GM12878 (cell line): ENCODE measurements at regions not wholly inside any gene's neighbourhood (a gene's known extent, or its start where the extent isn't known, plus 50 kb on each side); places are given as distances from the start of the nearest gene placed in this dataset.
"Not testable (repeated sequence)": the region's sequence is repeated elsewhere in the genome, so short reads cannot be mapped to it uniquely, and the experiment has no call there.

Source experiments
- ATAC-seq: fragments of 200-7000 bp; cut with Tn5 transposase; 3 replicates; pipeline ENCODE4 v1.9.1; 2020; ENCODE audit warnings: mild to moderate bottlenecking, moderate library complexity
- BruUV-seq: library from RNA; stranded (reverse); fragments of 400-500 nt; replicated peaks from 2 replicates; lab custom pipeline; 2021; lab: Mats Ljungman, UMichigan
- CTCF ChIA-PET: fragments of 300-600 bp; sonication (Branson Sonifier 250); formaldehyde crosslinking; extraction: SDS; loops from one replicate; lab custom pipeline; 2021; ENCODE audit warnings: inconsistent platforms; lab: Yijun Ruan, JAX
- POLR2A ChIA-PET: fragments of 350-600 bp; formaldehyde crosslinking; extraction: SDS; loops from one replicate; lab custom pipeline; 2021; ENCODE audit warnings: inconsistent platforms; lab: Charles Lee
- RAD21 ChIA-PET: fragments of 300-600 bp; sonication (Branson Sonifier 250); formaldehyde crosslinking; loops from one replicate; lab custom pipeline; 2023; ENCODE audit warnings: antibody characterized with exemption; ENCODE audit not compliant: unreplicated experiment; lab: Charles Lee
- SMC1A ChIA-PET: fragments of 300-600 bp; sonication (Branson Sonifier 250); formaldehyde crosslinking; loops from one replicate; lab custom pipeline; 2023; ENCODE audit not compliant: unreplicated experiment, uncharacterized antibody; lab: Charles Lee
- DNase-seq: peaks from one replicate; pipeline ENCODE4 v3.0.0-alpha.2; 2011; ENCODE audit warnings: low read depth, low spot score
- FAIRE-seq: peaks from 3 replicates; lab custom pipeline; 2011; peaks lifted over from hg19 to GRCh38; lab: Jason Lieb, UNC
- H2AFZ ChIP-seq: 2 replicates; pipeline ENCODE4 v1.6.0; 2011; ENCODE audit warnings: low read depth, low read length, control low read depth; ENCODE audit not compliant: control insufficient read depth
- H3K27ac ChIP-seq: 2 replicates; pipeline ENCODE4 v1.5.1; 2011; ENCODE audit warnings: control low read depth; ENCODE audit not compliant: control insufficient read depth, insufficient read depth
- H3K27me3 ChIP-seq, 2 experiments: replicated peaks in 1 of 2; 2 replicates each; pipeline versions ENCODE4 v1.6.0 to v1.6.1; 2011; ENCODE audit warnings: low read length in 1 of 2; ENCODE audit not compliant: control insufficient read depth in 2 of 2, insufficient read depth in 2 of 2
- H3K36me3 ChIP-seq, 2 experiments: 2 replicates each; pipeline ENCODE4 v1.5.1; 2011; ENCODE audit warnings: low read length in 1 of 2; ENCODE audit not compliant: control insufficient read depth in 2 of 2, insufficient read depth in 2 of 2
- H3K4me1 ChIP-seq: 2 replicates; pipeline ENCODE4 v1.6.1; 2011; ENCODE audit warnings: mild to moderate bottlenecking, low read length, moderate library complexity, mixed read lengths; ENCODE audit not compliant: control insufficient read depth, insufficient read depth
- H3K4me2 ChIP-seq: 2 replicates; pipeline ENCODE4 v1.6.0; 2011; ENCODE audit warnings: control low read depth; ENCODE audit not compliant: control insufficient read depth, insufficient read depth
- H3K4me3 ChIP-seq: fragments of 200-600 bp; sonication (generic); 2 replicates; pipeline ENCODE4 v1.5.1; 2016
- H3K79me2 ChIP-seq: 2 replicates; pipeline ENCODE4 v1.6.0; 2011; ENCODE audit warnings: low read length; ENCODE audit not compliant: control insufficient read depth, insufficient read depth
- H3K9ac ChIP-seq: 2 replicates; pipeline ENCODE4 v1.8.0; 2011; ENCODE audit warnings: low read length, control low read depth, mixed read lengths; ENCODE audit not compliant: control insufficient read depth, insufficient read depth
- H3K9me3 ChIP-seq: replicated peaks from 3 replicates; pipeline ENCODE4 v1.5.1; 2011; ENCODE audit warnings: mild to moderate bottlenecking, low read length; ENCODE audit not compliant: control insufficient read depth, insufficient read depth
- H4K20me1 ChIP-seq: 2 replicates; pipeline ENCODE4 v1.6.0; 2011; ENCODE audit not compliant: control insufficient read depth, insufficient read depth
- CTCF ChIP-seq, 3 experiments: IDR thresholded peaks in 2 of 3; conservative IDR thresholded peaks in 1 of 3; 2 replicates each; pipeline ENCODE4 v1.5.1; 2011; ENCODE audit warnings: low read depth in 3 of 3, low read length in 3 of 3, mild to moderate bottlenecking in 3 of 3, control low read depth in 2 of 3, moderate library complexity in 2 of 3, inconsistent platforms in 1 of 3, mixed read lengths in 1 of 3; ENCODE audit not compliant: control insufficient read depth in 2 of 3, insufficient read depth in 1 of 3; ENCODE audit errors: extremely low read depth in 1 of 3
- RAD21 ChIP-seq: IDR thresholded peaks from 2 replicates; pipeline ENCODE4 v1.6.1; 2011; ENCODE audit warnings: mild to moderate bottlenecking, low read depth, low read length, moderate library complexity; ENCODE audit not compliant: insufficient read depth
- WGBS: methylation state at CpG from one replicate; pipeline ENCODE4 v1.1.6; 2016; ENCODE audit warnings: low lambda C conversion rate; ENCODE audit not compliant: insufficient replicate concordance, insufficient coverage; ENCODE audit errors: missing lambda C conversion rate; 5-methylcytosine and 5-hydroxymethylcytosine counted together
- in situ Hi-C: fragments of 300-500 bp; cut with MboI; formaldehyde crosslinking; loops from 9 replicates; pipeline ENCODE4 v1.14.3; 2018; ENCODE audit warnings: mixed read lengths
- intact Hi-C: fragments of 100-400 bp; cut with micrococcal nuclease; formaldehyde crosslinking; loops from one replicate; pipeline ENCODE4 v1.14.2; 2022; ENCODE audit not compliant: unreplicated experiment

DNA sequence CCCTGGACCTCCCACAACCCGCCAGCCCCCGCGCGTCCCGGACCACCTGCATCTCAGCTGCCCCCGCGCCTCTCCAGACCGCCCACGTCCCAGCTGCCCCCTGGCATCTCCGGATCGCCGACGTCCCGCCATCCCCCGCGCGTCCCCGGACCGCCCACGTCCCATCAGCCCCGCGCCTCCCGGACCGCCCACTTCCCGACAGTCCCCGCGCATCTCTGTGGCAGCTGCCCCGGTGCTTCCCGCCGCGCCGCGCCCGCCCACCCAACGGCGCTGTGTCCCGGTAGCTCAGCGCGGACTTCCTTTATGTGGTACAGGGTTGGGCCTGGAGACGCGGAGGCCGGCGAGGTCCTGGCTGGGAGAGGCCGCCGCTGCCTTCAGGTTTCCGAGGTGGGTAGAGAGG, 874.9 kb downstream of the TMEM121 start:
- H3K4me1 ChIP-seq, H4K20me1 ChIP-seq, FAIRE-seq, H2AFZ ChIP-seq, H3K9ac ChIP-seq, H3K9me3 ChIP-seq, RAD21 ChIA-PET, POLR2A ChIA-PET, ATAC-seq, DNase-seq, SMC1A ChIA-PET, intact Hi-C loops, BruUV-seq, in situ Hi-C loops, H3K27me3 ChIP-seq, H3K27ac ChIP-seq, CTCF ChIA-PET, H3K4me2 ChIP-seq, H3K36me3 ChIP-seq, H3K4me3 ChIP-seq, H3K79me2 ChIP-seq: not testable (repeated sequence)
- 76% methylated on average over 9 of the region's 46 CpGs for WGBS

DNA sequence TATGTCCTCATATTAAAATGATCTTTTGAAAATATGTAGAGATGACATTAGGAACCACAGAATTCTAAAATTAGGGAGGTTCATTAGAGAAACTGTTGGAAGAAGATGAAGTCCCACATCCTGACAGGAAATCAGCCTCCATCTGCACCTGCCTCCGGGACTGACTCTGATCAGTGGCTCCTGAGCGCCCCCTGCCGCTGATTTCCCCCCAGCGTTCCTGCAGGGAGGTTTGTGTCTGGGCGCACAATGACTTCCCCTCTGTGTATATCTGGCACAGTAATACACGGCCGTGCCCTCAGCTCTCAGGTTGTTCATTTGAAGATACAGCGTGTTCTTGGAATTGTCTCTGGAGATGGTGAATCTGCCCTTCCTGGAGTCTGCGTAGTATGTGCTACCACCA, 883.8 kb downstream of the TMEM121 start:
- RAD21 ChIA-PET, H3K36me3 ChIP-seq, H3K27ac ChIP-seq, H3K9me3 ChIP-seq, BruUV-seq, H4K20me1 ChIP-seq, H2AFZ ChIP-seq, SMC1A ChIA-PET, H3K9ac ChIP-seq, in situ Hi-C loops, H3K4me2 ChIP-seq, H3K4me1 ChIP-seq, DNase-seq, H3K4me3 ChIP-seq, H3K27me3 ChIP-seq, H3K79me2 ChIP-seq: not testable (repeated sequence)
- intact Hi-C loops, result loop anchor here (10.0 kb wide), 1 partner anchor 875 kb away; no protein-coding TSS in a partner anchor
- ATAC-seq (peak; percentile 53), FAIRE-seq (peak; percentile 69)
- WGBS, result 17% methylated on average over 9 of the region's 9 CpGs
- CTCF ChIA-PET, result interaction anchor here (1.0 to 13.4 kb wide), 3 partner anchors 11 to 175 kb away, joined by 3 to 205 read pairs (median 38); no protein-coding TSS in a partner anchor
- POLR2A ChIA-PET, result interaction anchor here (0.5 kb wide), 1 partner anchor 205 kb away, joined by 5 read pairs; no protein-coding TSS in a partner anchor
- TF ChIP-seq CTCF (IDR thresholded peaks at IDR 0.05 in 2 of 3, conservative IDR thresholded peaks at IDR 0.05 in 1 of 3; ENCODE audit: control insufficient read depth in 2 of 3, extremely low read depth in 1 of 3, insufficient read depth in 1 of 3, low read depth in 3 of 3, low read length in 3 of 3) (peak; percentile 27 to 55 (median 38); a peak in 5 of 6 replicates), RAD21 (0 out of 2 replicates have a peak, but pooled peaks have one; percentile 6)
